Stimulated activated CD4-positive, alpha-beta T cell treated with anti-CD3 and anti-CD28 coated beads, Interleukin-1b, Interleukin-23, amount 100 ng/mL, for 1 hour (primary cell): ENCODE measurements at regions not wholly inside any gene's neighbourhood (a gene's known extent, or its start where the extent isn't known, plus 50 kb on each side); places are given as distances from the start of the nearest gene placed in this dataset.
"Not testable (repeated sequence)": the region's sequence is repeated elsewhere in the genome, so short reads cannot be mapped to it uniquely, and the experiment has no call there.

ENCODE experiments used
- DNase-seq, 2 donors: peaks; one replicate each; pipeline ENCODE4 v3.0.0-alpha.2; 2020; ENCODE audit warnings: low read depth in 2 of 2

GRCh38 chr18:71242981-71243380 is 954.1 kb downstream of the SOCS6 start:
- no peak for DNase-seq

GRCh38 chr18:71238974-71239624 is 950.3 kb downstream of the SOCS6 start:
- DNase-seq, result no peak

DNA sequence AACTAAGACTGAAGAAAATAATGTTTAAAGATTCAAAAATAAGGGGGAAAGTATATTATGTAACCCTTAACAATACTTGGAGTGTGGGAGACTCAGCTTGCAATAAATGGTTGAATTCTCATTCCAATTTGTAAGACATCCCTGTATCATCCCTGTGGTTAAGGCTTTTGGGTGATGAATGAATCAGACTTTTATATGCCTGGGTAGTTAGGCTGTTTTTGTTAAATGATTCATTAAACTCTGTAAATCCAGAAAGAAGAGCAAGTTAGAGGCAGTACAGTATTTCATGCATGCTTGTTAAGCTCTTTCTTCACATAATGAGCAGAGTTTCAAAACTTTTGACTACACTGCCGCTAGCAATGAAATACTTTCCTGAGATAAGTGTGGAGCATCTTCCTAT is 948.8 kb downstream of the SOCS6 start:
- no peak for DNase-seq

DNA sequence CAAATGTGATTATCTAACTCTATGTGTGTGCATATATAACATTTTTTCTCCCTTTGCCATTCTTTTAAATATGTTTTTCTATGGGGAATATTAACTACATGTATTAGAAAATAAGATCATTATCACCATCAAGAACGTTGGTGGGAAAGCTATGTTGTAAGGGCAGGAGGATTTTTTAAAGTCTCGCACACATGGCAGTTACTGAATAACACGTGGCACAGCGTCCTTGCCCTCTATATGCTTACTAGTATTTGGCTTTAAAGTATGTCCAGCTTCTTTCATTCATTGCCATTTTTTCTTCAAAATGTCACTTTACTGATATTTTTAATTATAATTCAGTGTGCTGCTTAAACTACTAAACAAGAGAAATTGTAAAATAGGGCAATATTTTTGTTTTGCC is 944.3 kb downstream of the SOCS6 start:
- no peak for DNase-seq

GRCh38 chr18:71223486-71223885 is 934.6 kb downstream of the SOCS6 start:
- DNase-seq, result no peak

DNA sequence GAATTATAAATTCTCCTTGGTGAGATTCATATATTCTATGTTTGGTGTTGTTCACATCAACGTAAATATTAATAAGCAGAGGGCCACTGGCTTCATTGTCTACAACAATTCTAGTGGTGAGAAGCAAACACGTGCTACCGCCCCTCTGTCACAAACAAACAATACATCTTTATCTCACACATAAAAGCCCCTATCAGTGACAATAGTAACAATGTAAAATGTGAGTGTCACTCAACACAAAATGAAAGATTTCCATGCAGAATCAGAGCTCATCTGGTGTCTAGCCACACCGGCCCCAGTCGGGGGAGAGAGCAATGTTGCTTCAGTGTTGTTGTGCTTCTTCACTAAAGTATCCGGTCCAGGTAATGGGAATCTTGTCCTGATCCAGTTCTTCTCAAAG is 932.6 kb downstream of the SOCS6 start:
- no peak for DNase-seq

DNA sequence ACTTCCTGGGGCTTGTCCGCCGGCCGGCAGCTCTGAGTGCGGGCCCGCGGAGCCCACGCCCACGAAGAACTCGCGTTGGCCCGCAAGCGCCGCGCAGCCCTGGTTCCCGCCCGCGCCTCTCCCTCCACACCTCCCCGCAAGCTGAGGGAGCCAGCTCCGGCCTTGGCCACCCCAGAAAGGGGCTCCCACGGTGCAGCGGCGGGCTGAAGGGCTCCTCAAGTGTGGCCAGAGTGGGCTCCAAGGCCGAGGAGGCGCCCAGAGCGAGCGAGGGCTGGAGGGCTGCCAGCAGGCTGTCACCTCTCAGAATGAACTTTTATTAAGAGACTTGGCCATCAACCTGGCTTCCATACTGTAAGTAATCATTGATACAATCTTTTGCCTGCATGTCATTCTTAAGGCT is 923.9 kb downstream of the SOCS6 start:
- DNase-seq, result not testable (repeated sequence)

- no peak for DNase-seq
Measured at GRCh38 chr18:71212222-71212621, 923.4 kb downstream of the SOCS6 start.

DNA sequence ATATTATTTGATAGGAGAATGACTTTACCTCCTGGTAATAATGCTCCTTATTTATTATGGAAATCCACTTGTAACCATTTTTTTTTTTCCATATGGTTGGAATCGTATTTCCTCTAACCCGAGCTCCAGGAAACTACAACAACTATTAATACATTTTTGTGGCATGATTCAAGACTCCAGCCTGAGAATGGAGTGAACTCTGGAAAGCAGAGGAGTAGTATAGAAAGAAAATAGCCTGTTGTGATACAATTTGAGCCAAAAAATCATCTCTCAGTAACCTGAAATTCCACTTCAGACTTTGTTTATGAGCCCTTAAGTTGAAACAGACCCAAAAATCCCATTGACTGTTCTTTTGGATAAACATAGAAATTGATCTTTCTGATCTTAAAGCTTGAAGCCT is 921.1 kb downstream of the SOCS6 start:
- DNase-seq, result no peak

DNA sequence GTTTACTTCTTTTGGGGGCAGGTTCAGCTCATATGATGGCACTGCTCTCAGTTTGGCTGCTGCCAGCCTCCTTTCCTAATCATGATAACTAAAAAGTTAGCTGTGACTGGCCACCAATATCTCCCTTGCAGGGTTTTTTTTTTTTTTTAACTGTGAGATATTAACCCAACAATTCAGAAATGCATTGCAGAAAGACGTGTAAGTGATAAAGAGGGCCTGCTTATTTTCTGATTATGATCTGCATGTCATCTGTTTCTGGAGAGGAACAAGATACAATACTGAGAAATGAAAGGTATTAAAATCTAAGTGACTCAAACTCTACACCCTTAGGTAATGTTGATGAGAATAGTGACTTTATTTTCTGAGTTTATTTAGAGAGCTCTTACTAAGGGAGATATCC is 905.6 kb downstream of the SOCS6 start:
- no peak for DNase-seq

- no peak for DNase-seq
Measured at GRCh38 chr18:71189581-71189980, 900.7 kb downstream of the SOCS6 start.

- no peak for DNase-seq
Measured at GRCh38 chr18:71168557-71169145, 879.8 kb downstream of the SOCS6 start.

- DNase-seq, result no peak
Measured at GRCh38 chr18:71136487-71136886, 847.6 kb downstream of the SOCS6 start.

DNA sequence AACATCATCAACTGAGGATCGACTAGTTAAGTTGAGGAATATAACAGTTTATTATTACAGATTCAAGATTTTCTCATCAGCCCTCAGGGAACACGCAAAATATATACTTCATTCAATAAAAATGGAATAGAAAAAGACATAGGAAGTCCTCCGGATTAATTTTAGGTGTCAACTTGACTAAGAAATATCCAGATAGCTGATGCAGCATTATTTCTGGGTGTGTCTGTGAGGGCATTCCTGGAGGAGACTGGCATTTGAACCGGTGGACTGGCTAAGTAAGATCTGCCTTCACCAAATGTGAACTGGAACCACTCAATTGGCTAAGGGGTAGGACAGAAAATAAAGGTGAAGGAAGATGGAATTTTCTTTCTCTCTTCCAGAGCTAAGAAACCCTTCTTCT is 845.3 kb downstream of the SOCS6 start:
- no peak for DNase-seq

DNA sequence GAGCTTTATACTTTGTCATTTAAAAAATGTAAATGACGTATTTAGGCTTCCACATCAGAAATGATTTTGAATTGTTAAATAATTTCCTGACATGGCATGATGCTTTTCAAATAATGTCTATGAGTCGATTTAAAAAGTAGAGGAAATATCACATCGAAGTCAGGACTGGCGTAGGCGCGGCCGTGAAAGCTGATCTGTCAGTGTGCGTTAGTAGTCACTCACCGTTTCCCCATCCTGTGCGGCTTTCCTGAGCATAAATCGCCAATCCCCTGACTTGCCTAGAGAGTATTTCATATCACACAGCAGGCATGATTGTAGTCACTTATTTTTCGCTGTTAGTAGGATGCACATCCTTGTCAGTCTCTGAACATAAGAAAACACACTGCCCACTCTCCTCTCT is 843.1 kb downstream of the SOCS6 start:
- no peak for DNase-seq

DNA sequence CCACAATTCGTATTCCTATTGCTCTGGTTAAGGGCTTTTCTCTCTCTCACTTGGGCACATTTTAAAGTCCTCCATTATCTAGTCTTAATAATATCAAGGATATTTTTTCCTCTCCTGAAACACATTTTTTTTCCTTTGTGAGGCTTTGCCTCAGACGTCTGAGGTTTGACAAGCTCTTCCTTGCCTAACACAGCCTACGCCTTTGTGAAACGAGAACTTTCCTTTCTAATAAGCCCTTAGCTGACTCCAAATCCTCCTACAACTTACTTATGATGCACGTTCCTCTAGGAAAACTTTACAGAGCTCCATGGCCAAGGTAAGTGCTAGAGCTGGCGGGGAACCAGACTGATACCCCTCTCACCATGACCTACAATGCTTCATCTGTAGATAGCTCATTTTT is 841.5 kb downstream of the SOCS6 start:
- no peak for DNase-seq

GRCh38 chr18:71125581-71125980 is 836.7 kb downstream of the SOCS6 start:
- no peak for DNase-seq

DNA sequence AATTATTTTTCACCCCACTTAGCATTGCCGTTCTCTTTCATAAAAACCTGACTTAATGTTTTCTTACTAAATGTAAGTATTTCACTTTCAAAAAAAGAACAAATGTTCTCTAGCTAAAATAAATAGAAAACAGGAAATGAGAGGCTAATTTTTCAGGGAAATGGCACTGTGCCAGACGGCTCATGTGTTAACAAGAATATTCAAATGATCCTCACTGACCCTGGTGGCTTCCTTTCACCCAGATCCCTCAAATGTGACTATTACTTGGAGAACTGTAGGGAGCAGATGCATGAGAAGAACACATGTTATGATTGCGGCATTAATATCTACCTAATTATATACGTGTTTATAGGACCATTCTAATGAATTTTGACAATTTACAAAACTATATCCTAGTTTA is 827.7 kb downstream of the SOCS6 start:
- DNase-seq, result no peak

DNA sequence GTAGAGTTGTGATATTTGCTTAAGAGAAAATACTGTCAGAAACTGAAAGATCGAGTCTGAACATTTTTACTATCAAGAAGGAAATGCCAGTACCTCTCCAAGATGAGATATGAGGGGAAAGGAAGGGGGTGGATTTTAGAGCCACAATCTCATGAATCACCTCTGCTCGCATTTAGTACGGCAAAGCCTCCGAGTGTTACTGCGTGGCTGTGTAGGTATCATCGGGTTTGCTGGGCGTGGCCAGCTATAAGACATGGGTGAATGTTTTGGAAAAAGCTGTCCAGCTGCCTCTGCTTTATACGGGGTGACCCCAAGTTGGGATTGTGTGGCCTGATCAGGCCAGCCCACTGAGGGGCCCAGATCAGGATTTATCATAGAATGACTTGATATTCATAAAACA is 826.4 kb downstream of the SOCS6 start:
- DNase-seq, result no peak

- no peak for DNase-seq
Measured at GRCh38 chr18:71114550-71115210, 825.8 kb downstream of the SOCS6 start.

DNA sequence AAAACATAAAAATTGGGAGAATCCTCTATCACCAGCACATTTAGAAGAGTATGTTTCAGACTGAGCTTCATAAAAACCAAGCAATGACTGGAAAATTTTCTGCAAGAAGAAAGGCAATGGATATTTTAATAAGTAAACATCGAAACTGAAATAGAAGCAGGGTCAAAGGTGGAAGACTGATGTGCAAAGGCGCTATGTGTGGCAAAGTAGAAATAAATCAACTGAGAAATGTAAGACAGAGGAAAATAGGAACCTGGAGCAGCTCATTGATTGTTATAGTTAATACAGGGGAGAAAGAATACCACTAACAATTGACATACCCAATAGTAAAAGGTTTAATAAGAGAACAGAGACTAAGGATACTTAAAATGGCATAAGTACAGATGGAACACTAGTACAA is 818.4 kb downstream of the SOCS6 start:
- no peak for DNase-seq

- no peak for DNase-seq
Measured at GRCh38 chr18:71106701-71107100, 817.9 kb downstream of the SOCS6 start.

DNA sequence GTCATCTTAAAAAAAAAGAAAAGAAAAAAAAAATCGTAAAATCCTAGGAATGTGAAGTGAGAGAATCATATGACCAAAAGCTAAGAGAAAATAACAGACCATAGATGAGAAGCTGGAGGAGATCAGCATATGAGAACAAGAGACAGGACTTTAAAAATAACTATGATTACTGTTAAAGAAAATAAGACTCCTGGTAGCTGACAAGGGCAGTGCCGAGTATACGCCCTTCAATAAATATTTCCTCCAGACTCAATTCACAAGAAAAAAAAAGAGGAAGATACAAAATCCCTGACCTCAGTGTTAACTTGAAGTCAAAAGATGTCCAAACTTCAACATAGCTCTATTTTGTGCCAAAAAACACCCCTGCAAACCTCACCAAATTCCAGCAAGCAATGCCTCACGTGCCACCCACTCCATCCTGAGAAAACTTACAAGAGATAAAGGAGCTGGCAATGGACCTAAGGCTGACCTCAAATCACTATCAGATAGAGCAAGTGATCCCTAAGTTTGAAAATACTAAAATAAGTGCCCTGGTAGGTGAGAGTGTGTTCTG is 817.2 kb downstream of the SOCS6 start:
- no peak for DNase-seq
